Lung microvascular endothelial cell (primary cell): ENCODE measurements at regions not wholly inside any gene's neighbourhood (a gene's known extent, or its start where the extent isn't known, plus 50 kb on each side); places are given as distances from the start of the nearest gene placed in this dataset.

ENCODE experiments used
- DNase-seq, 2 donors: peaks; one replicate each; pipeline versions ENCODE4 v3.0.0 to v3.0.0-alpha.2; 2010; ENCODE audit warnings: low read depth in 2 of 2

DNA sequence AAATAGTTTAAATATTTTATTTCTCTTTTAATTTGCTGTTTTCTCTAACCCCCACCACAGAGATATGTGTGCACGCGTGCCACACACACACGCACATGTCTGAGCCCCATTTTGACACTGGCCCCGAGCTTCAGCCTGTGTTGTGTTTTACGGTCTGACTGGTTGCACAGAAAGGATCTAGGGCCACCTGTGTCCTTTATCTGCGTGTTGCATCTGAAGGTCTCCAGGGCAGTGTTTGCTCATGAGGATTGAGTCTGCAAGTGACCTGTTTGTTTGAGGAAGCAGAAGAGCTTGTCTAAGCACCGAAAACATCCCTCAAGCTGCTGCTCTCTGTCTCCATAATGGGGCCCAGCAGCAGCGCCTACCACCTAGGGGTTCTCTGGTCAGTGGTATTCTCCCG, 266.4 kb upstream of the LYZL1 start:
- no peak for DNase-seq

DNA sequence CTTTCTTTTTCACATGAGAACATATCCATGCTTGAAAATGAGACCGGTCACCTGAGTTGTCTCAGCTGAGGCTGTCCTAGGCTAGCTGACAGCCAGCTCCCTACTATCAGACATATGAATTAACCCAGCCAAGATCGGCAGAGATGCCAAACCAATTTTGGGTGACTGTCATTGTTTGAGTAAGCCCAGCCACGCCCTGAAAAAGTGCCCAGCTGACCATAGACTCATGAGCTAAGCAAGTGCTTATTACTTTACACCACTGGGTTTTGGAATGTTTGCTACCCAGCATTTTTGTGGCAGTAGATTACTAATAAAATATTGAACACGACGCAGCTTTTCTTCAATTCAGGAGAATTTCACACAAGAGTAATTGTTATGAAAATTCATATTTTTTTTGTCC, 265.2 kb upstream of the LYZL1 start:
- DNase-seq = no peak

DNA sequence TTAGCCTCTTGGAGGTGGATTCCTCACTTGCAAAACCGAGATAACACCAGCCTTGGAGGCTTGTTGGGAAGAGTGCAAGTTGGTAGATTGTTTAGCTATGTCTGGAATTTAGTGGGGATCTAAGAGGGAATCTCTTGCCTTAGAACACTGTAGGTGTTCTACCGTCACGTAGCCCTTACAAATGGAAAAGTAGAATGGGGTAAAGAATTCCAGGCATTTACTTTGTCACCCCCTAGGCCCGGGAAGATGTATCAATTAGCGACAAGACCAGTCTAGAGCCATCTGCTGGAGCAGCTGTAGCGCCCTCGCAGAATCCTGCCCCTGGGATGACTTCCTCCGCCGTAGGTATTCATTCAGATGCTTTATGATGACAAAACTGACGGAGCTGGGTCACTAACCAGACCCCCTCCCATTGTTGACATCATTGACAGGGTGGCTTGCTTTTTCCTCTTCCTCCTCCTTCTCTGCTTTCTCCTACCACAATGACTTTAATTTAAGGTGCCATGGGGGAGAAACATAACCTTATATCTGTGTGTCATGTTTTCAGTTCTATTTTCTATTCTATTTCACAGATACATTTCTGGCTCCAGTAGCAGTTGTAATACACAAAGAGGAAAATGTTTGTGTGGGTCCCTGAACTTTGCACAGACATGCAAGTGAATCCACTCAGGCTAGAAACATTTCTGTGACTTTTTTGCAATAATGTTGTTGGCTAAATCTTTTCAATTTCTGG, 262.6 kb upstream of the LYZL1 start:
- no peak for DNase-seq

DNA sequence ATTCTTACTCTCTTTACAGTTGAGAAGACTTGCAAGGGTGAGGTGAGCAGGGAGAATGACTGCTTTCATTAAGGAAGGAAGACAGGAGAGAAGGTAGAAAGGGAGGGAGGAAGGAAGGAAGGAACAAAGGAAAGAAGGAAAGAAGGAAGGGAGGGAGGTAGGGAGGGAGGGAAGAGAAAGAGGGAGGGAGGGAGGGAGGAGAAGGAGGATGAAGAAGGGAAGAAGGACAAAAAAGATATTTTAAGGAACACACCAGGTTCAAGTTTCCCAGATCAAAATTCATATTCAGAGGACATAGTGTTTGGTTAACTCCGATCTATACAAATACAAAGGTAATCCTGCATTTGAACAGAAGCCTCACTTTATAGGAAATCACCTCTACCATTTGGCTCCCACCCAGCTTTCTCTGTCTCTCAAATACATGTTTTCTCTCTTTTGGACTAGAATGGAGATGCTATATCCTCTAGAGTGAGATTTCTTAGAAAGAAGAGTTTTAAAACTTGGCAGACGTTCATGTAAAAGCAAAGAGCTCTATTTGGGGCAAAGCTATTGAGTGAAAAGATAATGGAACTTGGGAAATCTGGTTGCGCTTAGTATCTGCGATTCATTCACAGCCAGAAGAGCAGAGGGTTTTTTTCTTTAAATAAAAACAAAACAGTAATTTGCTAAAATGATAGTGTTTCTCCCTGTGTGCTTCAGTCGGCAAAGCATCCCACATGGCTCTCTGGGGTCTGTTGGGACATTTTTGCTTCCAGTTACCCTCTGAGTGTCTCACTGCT, 261.9 kb upstream of the LYZL1 start:
- DNase-seq = no peak

DNA sequence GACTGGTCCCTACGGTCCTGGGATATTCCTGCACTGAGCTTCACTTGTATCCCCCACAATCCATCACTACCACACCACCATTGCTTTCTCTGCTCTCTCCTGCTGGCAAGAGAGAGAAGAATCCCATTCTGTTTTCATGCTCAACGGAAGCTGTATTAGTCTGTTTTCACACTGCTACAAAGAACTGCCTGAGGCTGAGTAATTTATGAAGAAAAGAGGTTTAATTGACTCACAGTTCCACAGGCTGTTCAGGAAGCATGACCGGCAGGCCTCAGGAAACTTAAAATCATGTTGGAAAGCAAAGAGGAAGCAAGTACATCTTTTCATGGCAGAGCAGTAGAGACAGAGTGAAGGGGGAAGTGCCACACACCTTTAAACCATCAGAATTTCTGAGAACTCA, 260.4 kb upstream of the LYZL1 start:
- DNase-seq = no peak

DNA sequence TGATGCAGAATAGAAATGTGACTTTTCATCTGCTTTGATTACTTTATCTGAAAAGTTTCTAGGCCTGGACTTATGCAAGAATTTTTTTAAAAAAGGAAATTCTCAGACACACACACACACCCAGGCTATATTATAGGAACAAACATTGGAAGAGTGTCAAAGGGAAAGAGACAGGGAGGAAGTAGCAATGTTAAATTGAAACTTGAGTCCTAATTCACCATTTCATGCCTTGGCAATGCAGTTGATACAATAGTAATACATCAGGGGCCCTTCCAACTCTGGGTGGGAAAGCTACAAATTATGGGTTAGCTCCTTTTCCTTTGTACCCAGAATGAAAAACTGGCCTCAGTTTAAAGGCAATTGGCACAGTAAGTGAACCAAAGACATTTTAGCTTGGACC, 258.0 kb upstream of the LYZL1 start:
- DNase-seq = no peak

DNA sequence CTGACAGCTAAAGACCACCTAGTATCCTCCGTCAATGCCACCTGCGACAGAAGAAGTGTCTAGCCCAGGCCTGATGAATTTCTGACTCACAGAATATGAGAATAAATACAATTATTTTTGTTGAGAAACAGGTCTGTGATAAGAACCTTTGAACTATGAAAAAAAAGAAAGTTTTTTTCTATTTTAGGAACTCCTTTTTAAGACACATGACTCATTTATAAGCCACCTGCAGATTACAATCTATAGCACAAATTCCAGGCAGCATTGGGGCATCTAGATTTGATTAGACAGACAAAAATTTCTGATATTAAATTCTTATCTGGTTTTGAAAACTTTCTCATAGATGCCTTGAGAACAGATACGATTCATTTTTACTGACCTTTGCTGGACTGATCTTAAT, 256.7 kb upstream of the LYZL1 start:
- DNase-seq = no peak

DNA sequence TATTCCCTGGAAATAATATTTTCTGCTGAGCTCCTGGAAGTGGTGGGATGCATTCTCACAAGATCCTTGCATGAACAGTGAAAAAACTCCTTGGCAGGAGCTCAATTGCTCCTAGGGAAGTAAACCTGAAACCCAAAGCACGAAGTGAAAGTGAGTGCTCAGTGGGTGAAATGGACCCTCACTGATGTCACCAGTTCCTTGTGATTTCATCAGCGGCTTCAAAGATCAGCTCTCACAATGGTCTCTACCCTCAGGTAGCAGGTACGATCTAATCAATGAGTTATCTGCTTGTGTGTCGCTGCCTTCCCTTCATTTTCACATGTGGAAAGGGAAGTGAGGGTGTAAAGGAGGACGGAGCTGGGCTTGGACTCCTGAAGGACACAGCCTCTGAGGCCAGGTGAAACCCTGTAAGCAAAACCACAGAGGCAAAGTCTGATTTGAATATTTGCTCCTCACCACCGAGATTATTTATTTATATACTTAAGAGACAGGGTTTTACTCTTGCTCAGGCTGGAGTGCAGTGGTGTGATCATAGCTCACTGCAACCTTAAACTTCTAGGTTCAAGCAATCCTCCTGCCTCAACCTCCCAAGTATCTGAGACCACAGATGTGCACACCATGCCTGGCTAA, 255.4 kb upstream of the LYZL1 start:
- no peak for DNase-seq

DNA sequence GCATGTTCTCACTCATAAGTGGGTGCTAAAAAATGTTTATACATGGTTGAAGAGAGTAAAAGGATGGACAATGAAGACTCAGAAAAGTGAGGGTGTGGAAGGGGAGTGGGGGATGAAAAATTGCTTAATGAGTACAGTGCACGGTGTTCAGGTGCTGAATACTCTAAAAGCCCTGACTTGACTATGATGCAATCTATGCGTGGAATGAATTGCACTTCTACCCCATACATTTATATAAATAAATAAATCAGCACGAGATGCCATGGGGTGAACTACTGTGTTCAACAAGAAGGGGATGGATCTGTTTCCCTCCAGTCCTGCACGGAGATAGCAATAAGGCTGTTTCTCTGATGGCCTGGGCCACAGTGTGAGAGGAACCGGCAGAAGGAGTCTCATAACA, 254.3 kb upstream of the LYZL1 start:
- DNase-seq = no peak

DNA sequence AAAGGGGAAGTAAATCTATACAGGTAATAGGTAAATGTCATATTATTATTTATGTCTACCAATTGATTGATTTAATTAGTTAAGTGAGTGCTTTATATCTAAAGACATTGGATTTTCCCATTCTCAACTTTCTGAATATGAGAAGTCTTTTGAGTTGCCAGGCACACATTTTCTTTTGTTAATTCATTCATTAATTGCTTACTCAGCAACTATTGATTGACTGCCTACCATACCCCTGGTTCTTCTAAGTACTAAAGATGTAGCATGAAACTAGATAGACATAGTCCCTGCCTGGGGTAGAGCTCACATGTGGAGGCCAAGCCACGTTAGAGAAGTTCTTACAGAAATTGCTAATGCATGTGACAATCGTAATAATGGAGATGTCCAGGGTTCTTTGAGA, 253.1 kb upstream of the LYZL1 start:
- DNase-seq = no peak

DNA sequence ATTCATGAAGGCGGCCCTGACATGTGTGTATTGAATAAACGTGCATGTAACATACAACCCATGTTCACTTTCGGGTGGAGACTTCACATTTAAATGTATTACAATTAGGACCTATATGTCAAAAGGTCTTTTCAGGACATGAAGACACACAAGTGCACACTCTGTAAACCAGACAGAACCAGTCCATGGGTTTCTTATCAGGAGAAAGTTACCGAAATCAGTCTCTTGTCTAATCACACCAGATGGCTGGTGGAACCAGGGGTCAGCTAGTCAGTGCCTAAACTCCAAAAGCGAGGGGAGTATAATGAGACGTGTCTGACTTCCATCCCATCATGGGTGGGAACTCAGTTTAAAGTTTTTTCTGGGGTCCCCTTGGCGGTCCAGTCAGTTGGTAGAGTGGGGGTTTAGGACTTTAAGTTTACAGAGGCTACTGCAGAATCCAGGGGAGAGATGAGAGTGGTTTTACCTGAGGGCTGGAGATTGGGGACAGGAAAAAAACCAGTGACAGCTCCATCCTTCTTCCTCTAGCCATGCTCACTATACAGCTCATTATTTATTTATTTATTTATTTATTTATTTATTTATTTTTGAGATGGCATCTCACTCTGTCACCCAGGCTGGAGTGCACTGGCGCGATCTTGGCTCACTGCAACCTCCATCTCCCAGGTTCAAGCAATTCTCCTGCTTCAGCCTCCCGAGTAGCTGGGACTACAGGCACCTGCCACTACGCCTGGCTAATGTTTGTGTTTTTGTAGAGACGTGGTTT, 251.3 kb upstream of the LYZL1 start:
- DNase-seq = no peak

DNA sequence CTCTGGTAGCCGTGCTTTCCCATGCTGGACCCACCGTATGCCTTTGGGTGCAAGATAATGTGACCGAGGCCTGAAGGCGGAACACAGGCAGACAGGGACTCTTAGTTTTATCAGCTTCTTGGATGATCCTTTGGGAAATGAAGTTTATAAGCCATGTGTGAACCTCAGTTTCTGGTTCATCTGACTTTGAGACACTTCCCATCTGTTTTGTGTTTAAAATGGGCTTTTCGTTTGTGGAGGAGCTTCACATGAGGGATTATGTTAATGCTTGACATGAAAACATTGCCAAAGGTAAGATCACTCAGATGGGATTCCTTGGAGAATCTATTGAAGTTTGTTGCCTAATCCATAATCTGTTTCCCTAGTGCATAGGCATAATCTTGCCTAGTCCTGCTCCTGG, 249.8 kb upstream of the LYZL1 start:
- DNase-seq = no peak

DNA sequence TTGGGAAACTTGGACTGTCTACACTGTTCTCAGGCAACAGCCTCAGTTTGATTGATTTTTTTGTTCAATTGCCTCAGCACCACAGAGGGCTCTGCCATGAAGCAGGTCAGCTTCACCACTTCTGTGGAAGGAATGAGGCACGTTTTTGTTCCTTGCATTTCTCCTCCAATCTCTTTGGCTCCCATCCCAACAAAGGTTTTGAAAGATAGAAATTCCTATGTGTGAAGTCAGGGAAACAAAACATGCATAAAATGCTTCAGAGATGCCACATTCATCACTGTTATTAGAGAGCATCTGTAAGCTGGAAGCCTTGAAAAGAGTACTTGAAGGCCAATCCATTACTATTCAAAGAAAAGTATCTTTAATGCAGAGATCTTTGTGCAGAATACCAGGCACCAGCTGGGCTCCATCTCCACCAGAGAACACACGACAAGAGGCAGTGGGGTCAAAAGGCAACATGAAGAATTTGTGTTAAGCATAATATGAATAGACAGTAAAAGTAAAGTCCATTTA, 249.1 kb upstream of the LYZL1 start:
- no peak for DNase-seq

DNA sequence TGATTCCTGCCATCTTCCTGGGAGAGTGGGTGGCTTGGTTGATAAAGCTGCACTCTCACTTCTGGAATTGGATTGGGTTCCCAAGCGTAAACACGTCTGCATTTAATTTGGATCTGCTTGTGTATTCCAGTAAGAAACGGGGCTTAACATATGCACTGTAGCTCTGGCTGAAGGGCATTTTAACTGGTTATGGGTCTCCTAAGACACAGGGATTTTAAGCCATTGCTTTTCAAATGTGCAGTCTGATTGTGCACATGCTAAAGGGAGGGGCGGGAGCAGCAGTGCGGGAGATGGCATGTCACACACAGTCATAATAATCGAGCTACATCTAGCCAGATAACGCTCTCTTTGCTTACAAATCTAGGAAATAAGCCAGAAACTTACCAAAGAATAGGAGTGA, 247.3 kb upstream of the LYZL1 start:
- DNase-seq = no peak

DNA sequence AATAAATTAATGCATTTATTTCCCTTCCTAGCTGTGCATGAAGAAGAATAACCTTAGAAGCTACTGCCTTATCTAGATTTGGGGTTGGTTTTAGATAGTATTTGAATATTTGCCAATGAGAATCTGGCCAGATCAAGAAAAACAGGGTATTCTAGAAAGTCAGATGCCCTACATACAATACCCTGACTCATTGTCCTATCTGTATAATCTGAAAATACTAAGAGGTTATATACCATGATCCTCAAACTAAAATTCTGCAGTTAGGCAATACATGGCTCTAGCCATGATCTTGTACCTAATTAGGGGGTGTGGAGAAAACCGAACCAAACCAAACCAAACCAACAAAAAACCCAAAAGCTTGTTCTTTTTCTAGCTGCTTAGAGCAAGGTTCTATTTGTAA, 240.4 kb upstream of the LYZL1 start:
- no peak for DNase-seq

DNA sequence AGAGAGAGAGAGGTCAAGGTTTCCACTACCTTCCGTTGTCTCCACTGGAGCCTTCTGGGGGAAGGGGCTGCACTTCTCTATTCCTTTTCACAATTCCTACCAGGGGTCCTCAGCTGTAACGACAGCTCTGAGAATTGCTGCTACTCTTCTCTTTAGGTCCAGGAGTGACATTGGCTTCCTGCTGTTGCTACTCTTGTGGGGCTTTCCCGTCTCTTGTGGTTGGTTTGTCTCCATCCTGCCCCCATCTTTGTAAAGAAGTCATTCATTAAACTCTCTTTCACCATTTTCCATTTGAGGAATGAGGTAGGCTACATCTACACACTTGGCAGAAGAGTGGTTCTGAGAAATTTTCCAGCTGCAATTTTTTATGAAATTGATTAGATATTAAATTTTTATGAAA, 238.8 kb upstream of the LYZL1 start:
- no peak for DNase-seq

DNA sequence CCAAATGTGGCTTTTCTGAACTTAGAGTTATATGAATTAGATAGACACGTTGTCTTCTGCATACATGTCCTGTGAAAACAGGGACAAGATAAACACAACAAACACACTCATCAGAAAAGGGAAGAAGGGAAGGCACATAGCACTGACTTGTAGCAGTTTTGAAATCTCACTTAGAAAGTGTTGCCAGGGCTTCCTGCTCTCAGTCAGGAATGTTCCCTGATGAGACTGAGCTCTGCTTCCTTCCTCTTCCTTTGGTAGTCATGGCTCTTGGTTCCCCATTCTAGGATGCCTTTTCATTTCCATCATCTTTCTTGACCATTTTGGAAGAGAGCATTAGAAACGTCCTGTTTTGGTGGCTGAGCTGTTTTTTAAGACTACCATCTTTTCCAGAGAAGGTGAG, 233.8 kb upstream of the LYZL1 start:
- DNase-seq = no peak

DNA sequence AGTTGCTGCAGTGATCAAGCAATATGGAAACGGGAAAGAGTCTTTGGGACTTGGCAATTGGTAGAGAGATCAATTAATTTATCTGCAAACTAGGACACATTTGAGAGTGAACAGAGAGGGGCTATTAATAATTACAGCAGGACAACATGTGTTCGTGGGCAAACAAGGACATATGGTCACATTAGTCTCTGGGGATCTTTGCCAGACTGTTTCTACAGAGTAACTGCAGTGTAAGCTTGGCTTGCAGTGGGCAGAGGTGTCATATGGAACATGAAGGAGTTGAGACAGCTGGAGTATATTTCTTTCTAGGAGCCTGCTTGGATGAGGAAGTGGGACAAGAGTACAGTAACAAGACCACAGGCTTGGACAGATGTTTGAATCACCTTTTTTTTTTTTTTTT, 232.1 kb upstream of the LYZL1 start:
- no peak for DNase-seq

DNA sequence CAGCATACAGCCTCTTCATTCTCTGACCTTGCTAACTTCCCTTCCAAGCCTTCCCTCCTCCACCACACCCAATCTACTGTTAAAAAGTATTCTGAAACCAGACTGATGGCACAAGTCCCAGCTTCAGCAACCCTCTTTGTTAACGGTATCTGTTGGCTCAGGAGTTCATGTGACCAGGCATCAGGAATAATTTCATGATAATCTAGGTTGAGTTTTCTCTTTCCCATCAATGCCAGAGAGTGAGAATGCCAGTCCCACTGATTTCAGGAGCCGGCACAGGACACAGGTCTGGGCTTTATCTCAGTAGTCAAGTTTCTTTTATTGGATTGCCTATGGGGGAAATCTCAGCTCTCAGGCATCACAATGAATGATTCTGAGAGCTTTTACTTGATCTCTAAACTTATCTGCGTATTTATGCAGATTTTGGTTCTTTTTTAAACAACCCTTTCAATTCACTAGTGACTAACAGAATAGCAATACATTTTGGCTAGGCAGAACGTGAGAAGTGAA, 231.0 kb upstream of the LYZL1 start:
- DNase-seq = no peak

DNA sequence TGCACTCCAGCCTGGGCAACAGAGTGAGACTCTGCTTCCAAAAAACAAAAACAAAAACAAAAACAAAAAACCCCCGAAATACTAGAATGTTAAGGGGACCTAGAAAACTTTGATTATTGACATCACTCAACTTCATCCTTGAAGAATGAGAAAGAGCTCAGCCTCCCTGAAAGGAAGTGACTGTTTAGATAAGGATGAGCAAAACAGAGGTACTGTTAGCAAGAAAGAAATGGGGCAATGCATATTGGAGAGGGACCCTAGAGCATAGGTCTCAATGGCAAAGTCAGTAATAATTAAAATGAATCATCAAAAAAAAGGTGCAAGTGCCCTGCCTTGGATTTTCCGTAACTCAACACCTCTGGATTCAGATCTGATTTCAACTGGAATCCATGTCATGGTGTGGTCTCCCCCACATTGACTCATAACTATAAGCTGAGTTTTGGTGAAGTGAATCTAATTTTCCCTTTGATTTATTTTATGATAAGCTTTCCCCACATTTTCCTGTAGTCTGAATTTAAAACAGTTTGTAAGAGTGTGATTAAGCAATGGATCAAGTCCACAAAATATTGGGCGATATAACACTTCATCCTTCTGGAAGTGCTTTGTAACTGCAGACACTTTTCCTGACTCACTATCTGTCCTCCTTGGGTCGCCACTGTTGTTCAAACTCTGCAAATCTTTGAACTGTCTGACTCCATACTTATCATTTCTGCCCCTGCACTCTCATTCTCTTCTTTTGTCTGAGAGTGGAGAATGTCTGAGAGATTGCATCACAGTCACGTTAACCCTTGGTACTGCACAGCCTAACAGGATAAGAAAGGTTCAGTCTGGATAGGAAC, 224.8 kb upstream of the LYZL1 start:
- DNase-seq = no peak

DNA sequence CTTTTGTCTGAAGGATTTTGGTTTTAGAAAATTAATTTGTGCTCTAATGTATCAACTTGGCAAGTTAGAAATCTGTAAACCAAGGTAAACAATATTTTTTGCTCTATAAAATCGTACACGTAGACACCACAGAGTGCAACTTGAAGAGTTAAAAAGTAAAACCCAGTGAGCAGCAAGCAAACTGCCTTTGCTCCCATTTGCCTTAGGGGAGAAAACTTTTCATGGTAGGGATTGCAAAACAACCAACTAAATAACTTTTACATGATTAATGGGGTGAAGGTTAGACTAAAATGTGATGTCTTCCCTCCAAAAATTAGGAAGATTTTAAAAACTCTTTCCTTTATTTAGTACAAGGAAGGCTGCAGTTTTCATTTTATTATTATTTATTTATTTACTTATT, 224.2 kb upstream of the LYZL1 start:
- no peak for DNase-seq
